Ecto neural progenitor cell (in vitro differentiated cells): ENCODE measurements at regions not wholly inside any gene's neighbourhood (a gene's known extent, or its start where the extent isn't known, plus 50 kb on each side); places are given as distances from the start of the nearest gene placed in this dataset.
"Not testable (repeated sequence)": the region's sequence is repeated elsewhere in the genome, so short reads cannot be mapped to it uniquely, and the experiment has no call there.

ENCODE experiments used
- DNase-seq: peaks from one replicate; pipeline ENCODE4 v3.0.0-alpha.2; 2018; ENCODE audit warnings: low spot score

DNA sequence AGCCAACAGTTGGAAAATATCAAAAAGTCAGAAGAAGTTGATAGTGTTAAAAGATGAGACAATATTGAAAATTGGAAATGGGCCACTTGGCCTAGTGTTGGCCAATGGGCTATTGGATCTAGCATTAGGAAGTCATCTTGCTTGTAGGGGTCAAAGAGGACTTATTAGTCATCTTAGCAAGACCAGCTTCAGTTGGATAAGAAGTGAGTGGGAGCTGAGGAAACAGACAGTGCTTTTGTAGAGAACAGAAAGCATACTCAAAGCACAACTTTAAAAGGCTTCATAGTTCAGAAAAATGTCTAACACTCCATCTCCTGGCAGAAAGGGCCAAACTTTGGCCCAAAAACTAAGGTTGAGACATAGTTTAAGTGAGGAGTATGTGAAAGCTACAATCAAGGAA, 139.9 kb upstream of the PKN2 start:
- DNase-seq: no peak

DNA sequence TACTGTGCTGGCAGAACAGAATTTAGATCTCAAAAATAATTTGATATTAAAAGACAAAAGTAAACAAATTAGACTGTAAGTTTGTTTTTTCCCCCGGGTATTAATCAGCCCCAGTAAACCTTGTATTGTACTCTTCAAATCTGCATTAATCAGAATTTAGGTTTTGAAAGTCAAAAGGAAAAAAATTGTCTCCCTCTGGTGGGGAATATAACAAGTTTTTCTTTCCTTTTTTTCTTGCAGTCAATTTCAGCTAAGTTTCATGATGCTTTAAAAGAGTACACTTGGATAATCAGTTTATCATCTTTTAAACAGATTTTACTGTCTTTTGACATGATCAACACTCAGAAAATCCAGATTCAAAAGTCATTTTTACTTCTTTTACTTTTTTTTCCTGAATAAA, 134.5 kb upstream of the PKN2 start:
- no peak for DNase-seq

DNA sequence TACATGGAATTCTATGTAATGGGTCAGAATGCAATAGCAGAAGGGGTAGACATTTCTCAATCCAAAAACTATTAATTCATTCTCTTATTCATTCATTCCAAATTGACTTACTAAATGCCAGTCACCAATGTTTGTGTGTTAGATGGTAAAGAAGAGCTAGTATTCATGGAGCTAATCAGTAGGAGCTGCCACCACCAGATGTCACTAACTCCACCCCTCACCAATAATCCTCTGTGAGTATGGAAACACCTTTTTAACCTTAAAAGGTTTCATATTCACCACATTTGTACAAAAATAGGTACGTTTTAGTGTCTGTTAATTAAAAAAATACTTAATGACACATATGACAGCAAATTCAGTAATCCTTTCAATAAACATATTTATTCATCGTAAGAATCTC, 131.8 kb upstream of the PKN2 start:
- no peak for DNase-seq

DNA sequence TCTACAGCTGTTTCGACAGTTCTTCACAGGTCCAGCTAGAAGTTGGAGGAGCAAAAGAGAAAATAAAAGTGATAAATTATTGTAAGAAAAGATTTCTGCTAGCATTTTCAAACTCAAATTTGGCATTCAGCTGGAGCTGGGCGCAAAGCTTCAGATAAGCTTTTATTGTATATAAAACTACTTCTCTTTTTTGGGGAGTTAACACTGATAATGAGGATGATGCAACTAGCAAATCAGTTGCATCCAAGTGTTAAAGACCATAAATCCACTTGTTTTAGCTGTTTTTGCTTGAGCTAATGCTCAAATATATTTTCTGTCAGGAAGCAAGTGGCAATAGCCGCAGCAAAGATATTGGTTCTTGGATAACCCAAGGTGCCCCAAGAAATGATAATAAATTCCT, 127.1 kb upstream of the PKN2 start:
- DNase-seq: no peak

- DNase-seq: no peak
These were observed 123.5 kb upstream of the PKN2 start for GRCh38 chr1:88560621-88561020.

DNA sequence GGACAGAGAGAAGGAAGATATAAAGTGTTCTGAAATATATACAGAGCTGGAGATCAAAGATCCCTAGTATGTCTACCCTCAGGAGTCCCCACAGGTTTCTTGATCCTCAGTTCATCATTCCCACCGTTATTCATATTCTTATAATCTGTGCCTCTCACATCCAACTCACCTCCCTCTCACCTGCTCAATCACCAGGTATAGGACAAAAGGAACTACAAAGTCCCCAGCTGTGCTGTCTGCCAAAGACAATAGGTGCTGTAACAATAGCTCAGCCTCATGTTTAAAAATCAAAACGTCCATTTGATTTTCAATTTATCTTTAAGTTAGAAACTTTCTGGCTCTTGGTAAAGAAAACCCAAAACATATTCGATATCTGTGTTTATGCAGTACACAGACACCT, 121.1 kb upstream of the PKN2 start:
- DNase-seq: no peak

DNA sequence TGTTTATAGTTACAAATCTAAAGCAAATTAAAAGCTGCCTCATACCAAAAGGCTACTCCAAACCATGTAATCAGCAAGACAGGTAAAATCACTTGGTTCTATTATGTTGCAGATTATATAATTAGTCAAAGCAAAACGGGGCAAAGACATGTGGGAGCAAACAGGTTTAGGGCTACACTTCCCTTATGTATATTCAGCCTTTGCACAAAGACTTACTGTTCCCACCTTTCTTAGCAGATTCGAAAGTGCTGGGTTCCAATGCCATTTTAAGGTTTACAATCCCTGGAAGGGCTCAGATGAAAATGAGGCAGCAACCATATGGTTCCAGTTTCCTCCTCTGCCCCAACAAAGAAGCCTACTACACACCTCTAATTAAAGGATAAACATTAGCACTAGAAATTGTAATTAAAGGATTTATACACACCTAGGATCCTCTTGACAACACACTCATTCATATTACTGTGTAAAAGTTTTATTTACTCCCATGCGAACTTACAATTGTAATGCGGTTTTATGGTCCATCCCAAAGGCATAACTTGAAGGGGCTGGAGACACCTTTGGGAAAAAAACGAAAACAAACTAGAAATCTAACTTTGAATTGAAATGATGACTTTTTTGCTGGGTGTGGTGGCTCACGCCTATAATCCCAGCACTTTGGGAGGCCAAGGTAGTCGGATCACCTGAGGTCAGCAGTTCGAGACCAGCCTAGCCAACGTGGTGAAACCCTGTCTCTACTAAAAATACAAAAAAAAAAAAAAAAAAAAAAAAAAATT, 117.3 kb upstream of the PKN2 start:
- no peak for DNase-seq

DNA sequence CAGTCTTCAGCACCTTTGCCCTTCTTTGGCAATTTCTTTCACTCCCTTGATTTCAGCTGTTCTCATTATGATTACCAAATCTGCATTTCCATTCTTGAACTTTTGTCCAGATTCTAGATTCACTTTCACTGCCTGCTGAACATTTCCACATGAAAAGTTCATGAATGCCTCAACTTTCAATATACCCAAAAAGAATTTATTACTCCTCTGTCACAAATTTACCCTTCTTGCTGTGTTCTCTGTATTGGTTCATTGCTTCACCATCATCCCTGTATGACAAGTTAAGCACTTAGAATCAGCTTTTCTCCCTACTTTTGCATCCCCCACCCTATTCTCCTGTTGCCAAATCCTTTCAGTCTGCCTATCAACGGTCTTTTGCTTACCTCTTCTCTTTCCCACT, 112.6 kb upstream of the PKN2 start:
- no peak for DNase-seq

- no peak for DNase-seq
These were observed 104.5 kb upstream of the PKN2 start for GRCh38 chr1:88579598-88579997.

GRCh38 chr1:88581703-88582102, 102.4 kb upstream of the PKN2 start:
- no peak for DNase-seq

GRCh38 chr1:88593358-88593757, 90.7 kb upstream of the PKN2 start:
- no peak for DNase-seq

DNA sequence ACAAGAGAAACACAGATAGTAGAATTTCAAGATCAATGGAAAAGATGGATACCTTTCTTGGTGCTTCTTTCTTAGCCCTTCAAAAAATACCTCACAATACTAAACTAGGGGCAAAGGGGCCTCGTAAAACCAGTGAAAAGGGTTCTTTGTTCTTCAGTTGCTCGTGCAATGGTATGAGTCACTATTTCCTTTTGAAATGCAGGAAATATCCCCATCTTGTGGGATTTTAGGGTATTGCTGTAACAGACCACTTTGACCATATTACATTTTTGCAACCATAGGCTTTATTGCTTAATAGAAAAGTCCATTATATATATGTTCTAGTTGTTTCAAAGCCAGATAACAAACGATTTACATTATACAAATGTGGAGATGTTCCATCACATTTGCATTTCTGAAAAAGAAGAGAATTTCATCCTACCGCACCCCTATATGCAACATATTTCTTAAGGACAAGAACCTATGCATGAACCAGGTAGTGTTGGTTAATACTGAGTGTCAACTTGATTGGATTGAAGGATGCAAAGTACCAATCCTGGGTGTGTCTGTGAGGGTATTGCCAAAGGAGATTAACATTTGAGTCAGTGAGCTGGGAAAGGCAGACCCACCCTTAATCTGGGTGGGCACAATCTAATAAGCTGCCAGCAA, 88.6 kb upstream of the PKN2 start:
- DNase-seq: no peak

GRCh38 chr1:88597973-88598372, 86.1 kb upstream of the PKN2 start:
- not testable (repeated sequence) for DNase-seq

DNA sequence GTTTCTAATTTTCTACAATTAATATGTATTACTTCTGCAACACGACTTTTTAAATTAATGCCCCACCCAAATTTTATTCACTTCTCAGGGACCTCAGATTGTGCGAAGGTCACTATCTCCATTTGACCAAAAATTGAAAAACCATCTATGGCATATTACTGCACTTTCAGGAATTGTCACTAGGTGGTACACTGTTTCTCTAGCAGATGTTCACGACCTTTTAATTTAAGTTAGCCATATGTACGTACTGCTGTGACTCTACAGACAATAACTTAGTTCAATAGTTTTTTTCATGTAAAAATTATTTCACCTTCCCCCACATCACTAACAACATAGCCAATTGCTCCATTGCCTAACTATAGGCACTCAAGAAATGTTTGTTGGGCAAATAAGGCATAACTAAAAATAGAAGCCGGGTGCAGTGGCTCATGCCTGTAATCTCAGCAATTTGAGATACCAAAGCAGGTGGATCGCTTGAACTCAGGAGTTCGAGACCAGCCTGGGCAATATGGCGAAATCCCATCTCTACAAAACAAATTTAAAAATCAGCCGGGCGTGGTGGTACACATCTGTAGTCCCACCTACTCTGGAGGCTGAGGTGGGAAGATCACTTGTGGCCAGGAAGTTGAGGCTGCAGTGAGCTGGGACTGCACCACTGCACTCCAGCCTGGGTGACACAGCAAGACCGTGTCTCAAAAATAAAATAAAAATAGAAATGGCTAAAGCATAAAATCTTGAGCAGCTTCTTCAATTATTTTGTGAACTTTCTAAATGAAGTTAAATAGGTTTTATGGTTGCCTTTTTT, 75.7 kb upstream of the PKN2 start:
- DNase-seq: no peak

DNA sequence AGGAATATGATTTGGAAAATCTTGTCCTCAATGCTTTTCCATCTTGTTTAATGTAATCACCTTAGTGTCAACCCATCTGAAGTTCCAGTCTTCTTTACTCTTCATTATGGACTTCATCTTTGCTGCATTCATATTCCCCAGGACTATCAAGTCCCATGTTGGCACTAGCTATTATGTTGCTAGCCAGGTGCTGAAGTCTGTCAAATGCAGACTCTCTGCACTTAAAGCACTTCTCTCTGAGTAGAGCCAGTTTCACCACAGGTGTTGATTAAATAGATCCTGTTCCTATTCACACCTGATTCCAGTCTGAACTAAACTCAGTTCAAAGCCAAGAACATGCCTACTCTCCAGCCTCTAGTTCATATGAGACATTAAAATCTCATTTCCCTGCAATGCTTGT, 75.0 kb upstream of the PKN2 start:
- DNase-seq: no peak

DNA sequence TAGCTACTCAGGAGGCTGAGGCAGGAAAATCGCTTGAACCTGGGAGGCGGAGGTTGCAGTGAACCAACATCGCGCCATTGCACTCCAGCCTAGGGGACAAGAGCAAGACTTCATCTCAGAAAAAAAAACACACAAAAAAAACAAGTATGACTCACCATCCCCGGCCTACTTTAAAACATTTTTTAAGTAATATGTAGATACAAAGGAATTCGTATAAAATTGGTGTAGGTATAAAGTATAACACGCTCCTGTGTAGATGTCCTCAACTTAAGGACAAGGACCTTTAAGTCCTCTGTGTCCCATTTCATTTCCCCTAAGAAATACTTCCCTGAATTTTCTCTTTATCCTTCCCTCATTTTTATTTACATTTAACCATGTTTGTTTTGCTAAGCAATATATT, 73.4 kb upstream of the PKN2 start:
- DNase-seq: no peak

- DNase-seq: no peak
These were observed 71.8 kb upstream of the PKN2 start for GRCh38 chr1:88612292-88612691.

DNA sequence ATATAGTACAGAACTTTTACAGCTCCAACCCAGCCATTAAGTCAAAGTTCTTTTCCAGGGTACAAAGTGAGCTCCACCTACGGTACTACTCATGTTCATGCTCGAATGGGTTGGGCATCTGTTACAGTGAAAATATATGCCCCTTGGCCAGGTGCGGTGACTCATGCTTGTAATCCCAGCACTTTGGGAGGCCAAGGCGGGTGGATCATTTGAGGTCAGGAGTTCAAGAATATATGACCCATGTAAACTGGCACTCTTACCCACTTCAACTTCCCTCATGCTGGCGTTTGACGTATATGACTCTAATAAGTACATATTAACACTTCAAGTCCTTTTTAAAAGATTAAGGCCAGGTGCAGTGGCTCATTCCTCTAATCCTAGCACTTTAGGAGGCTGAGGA, 71.3 kb upstream of the PKN2 start:
- no peak for DNase-seq

DNA sequence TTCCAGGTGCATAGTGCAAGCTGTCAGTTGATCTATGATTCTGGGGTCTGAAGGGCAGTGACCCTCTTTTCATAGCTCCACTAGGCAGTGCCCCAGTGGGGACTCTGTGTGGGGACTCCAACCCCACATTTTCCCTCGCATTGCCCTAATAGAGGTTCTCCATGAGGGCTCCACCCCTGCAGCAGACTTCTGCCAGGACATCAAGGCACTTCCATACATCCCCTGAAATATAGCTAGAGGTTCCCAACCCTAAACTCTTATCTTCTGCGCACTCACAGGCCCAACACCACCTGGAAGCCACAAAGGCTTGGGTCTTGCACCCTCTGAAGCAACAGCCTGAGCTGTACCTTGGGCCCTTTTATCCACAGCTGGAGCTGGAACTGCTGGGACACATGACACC, 65.7 kb upstream of the PKN2 start:
- no peak for DNase-seq

DNA sequence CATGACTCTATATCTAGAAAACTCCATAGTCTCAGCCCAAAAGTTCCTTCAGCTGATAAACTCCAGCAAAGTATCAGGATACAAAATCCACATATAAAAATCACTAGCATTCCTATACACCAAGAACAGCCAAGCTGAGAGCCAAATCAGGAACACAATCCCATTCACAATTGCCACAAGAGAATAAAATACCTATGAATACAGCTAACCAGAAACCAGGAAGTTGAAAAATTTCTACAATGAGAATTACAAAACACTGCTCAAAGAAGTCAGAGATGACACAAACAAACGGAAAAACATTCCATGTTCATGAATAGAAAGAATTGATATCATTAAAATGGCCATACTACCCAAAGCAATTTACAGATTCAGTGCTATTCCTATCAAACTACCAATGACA, 61.0 kb upstream of the PKN2 start:
- DNase-seq: not testable (repeated sequence)
